ENCODE measurements at regions not wholly inside any gene's neighbourhood (a gene's known extent, or its start where the extent isn't known, plus 50 kb on each side); places are given as distances from the start of the nearest gene placed in this dataset.

GRCh38 chr12:30847259-30847658, 79.3 kb upstream of the TSPAN11 start:
- H3K4me2 ChIP-seq (ENCODE audit: low read depth, low read length, poor library complexity, severe bottlenecking), result no peak overlapping the region
- no peak overlapping the region for H3K4me3 ChIP-seq (ENCODE audit: low read length, poor library complexity, severe bottlenecking)
- H4K20me1 ChIP-seq (ENCODE audit: insufficient read depth, low read length, poor library complexity, severe bottlenecking), result no peaks in the 10 kb centered on the region
- no peaks in the 10 kb centered on the region for H3K27me3 ChIP-seq (ENCODE audit: insufficient read depth, low read length, poor library complexity, severe bottlenecking)
- H3K4me1 ChIP-seq (ENCODE audit: insufficient read depth, low read length, poor library complexity, severe bottlenecking), result peaks cover 3% of the 10 kb centered on the region
- H3K9me3 ChIP-seq (ENCODE audit: insufficient read depth, low read depth, low read length), result no peaks in the 10 kb centered on the region
- no peaks in the 10 kb centered on the region for H3K79me2 ChIP-seq (ENCODE audit: insufficient read depth, low read length)
- no peak overlapping the region for H2AFZ ChIP-seq (ENCODE audit: low read length)
- H3K9me2 ChIP-seq (replicated peaks; ENCODE audit: low read depth, low read length), result no peaks in the 10 kb centered on the region
- TF ChIP-seq EZH2phosphoT487 (IDR thresholded peaks at IDR 0.05; ENCODE audit: borderline replicate concordance) (no peak), CTCF (conservative IDR thresholded peaks at IDR 0.05; ENCODE audit: low read length) (peak; percentile 94)
- H3F3A ChIP-seq (ENCODE audit: low read depth), result no peaks in the 10 kb centered on the region
- H3K36me3 ChIP-seq (ENCODE audit: insufficient read depth, low read length), result no peaks in the 10 kb centered on the region
- no peak overlapping the region for H3K9ac ChIP-seq (ENCODE audit: low read depth, low read length, poor library complexity, severe bottlenecking)

DNA sequence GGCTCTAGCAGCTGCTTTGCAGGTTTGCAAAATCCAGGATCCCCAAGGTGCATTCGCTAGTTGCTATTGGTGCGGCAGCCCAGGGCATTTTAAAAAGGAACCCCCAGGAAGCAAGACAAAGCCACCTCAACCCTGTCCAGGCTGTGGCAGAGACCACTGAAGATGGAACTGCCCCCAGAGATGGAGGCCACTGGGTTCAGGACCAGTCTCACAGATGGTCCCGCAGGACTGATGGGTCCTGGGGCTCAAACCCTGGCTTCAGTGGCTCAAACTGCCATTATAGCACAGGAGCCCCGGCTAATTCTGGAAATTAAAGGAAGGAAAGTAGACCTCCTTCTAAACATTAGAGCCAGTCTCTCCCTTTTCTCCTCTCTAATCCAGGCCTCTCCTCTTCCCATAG, 79.8 kb upstream of the TSPAN11 start:
- no peak overlapping the region for H3K9ac ChIP-seq (ENCODE audit: low read depth, low read length, poor library complexity, severe bottlenecking)
- TF ChIP-seq CTCF (conservative IDR thresholded peaks at IDR 0.05; ENCODE audit: low read length) (no peak), EZH2phosphoT487 (IDR thresholded peaks at IDR 0.05; ENCODE audit: borderline replicate concordance) (no peak)

DNA sequence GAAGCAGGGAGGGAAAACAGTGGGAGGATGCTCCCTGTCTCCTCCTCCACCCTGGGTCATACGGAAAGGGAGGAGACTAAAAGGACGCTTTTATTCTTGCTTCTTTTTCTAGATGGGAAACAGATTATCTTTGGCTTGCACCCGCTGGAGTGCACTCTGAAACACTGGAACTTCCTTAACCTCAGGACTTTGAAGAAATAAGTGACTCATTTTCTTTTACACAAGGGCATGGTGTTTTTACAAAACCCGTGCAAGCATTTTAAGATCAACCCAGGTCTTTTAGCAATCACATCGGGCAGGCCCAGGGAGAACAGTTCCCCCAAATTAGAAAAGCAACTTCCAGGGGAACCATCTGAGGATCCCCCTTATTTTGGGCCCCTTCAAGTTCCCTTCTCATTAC, 80.9 kb upstream of the TSPAN11 start:
- no peaks in the 10 kb centered on the region for H3K9me3 ChIP-seq (ENCODE audit: insufficient read depth, low read depth, low read length)
- H3K79me2 ChIP-seq (ENCODE audit: insufficient read depth, low read length), result no peaks in the 10 kb centered on the region
- H3K36me3 ChIP-seq (ENCODE audit: insufficient read depth, low read length), result no peaks in the 10 kb centered on the region
- no peaks in the 10 kb centered on the region for H3K27me3 ChIP-seq (ENCODE audit: insufficient read depth, low read length, poor library complexity, severe bottlenecking)
- H3K9ac ChIP-seq (ENCODE audit: low read depth, low read length, poor library complexity, severe bottlenecking), result no peak overlapping the region
- H3K9me2 ChIP-seq (replicated peaks; ENCODE audit: low read depth, low read length), result no peaks in the 10 kb centered on the region
- H3F3A ChIP-seq (ENCODE audit: low read depth), result no peaks in the 10 kb centered on the region
- TF ChIP-seq EZH2phosphoT487 (IDR thresholded peaks at IDR 0.05; ENCODE audit: borderline replicate concordance) (no peak), CTCF (conservative IDR thresholded peaks at IDR 0.05; ENCODE audit: low read length) (no peak)
- no peak overlapping the region for H3K4me2 ChIP-seq (ENCODE audit: low read depth, low read length, poor library complexity, severe bottlenecking)
- H4K20me1 ChIP-seq (ENCODE audit: insufficient read depth, low read length, poor library complexity, severe bottlenecking), result no peaks in the 10 kb centered on the region
- H2AFZ ChIP-seq (ENCODE audit: low read length), result no peak overlapping the region
- peaks cover 3% of the 10 kb centered on the region for H3K4me1 ChIP-seq (ENCODE audit: insufficient read depth, low read length, poor library complexity, severe bottlenecking)
- no peak overlapping the region for H3K4me3 ChIP-seq (ENCODE audit: low read length, poor library complexity, severe bottlenecking)

More for the DNA sequence above, 79.8 kb upstream of the TSPAN11 start:
- Histone ChIP-seq H3K4me2 (ENCODE audit: low read depth, low read length, poor library complexity, severe bottlenecking) (no peak overlapping the region), H3K4me3 (ENCODE audit: low read length, poor library complexity, severe bottlenecking) (no peak overlapping the region), H3K4me1 (ENCODE audit: insufficient read depth, low read length, poor library complexity, severe bottlenecking) (peaks cover 3% of the 10 kb centered on the region), H2AFZ (ENCODE audit: low read length) (peak overlapping the region; percentile 14; the same call in 1 of the 2 replicates), H3K9me2 (replicated peaks; ENCODE audit: low read depth, low read length) (no peaks in the 10 kb centered on the region), H3K36me3 (ENCODE audit: insufficient read depth, low read length) (no peaks in the 10 kb centered on the region), H3K27me3 (ENCODE audit: insufficient read depth, low read length, poor library complexity, severe bottlenecking) (no peaks in the 10 kb centered on the region), H3K9me3 (ENCODE audit: insufficient read depth, low read depth, low read length) (no peaks in the 10 kb centered on the region), H4K20me1 (ENCODE audit: insufficient read depth, low read length, poor library complexity, severe bottlenecking) (no peaks in the 10 kb centered on the region), H3K79me2 (ENCODE audit: insufficient read depth, low read length) (no peaks in the 10 kb centered on the region), H3F3A (ENCODE audit: low read depth) (no peaks in the 10 kb centered on the region)
